ENCODE measurements at regions not wholly inside any gene's neighbourhood (a gene's known extent, or its start where the extent isn't known, plus 50 kb on each side); places are given as distances from the start of the nearest gene placed in this dataset.

GRCh38 chr13:103192511-103193135 lies 126.4 kb upstream of the SLC10A2 start:
- no peak overlapping the region for H3K4me3 ChIP-seq (ENCODE audit: low read length)
- TF ChIP-seq CTCF (conservative IDR thresholded peaks at IDR 0.05; ENCODE audit: low read depth, low read length) = no peak
- DNase-seq (ENCODE audit: low read depth) = no peak

GRCh38 chr13:103190841-103191240 lies 124.6 kb upstream of the SLC10A2 start:
- TF ChIP-seq CTCF (conservative IDR thresholded peaks at IDR 0.05; ENCODE audit: low read depth, low read length) = no peak
- no peak for DNase-seq (ENCODE audit: low read depth)
- H3K4me3 ChIP-seq (ENCODE audit: low read length) = no peak overlapping the region

- TF ChIP-seq CTCF (conservative IDR thresholded peaks at IDR 0.05; ENCODE audit: low read depth, low read length) = peak; percentile 56
- no peak overlapping the region for H3K4me3 ChIP-seq (ENCODE audit: low read length)
- DNase-seq (ENCODE audit: low read depth) = no peak
These were observed 122.6 kb upstream of the SLC10A2 start for GRCh38 chr13:103188713-103189326.

- H3K4me3 ChIP-seq (ENCODE audit: low read length) = no peak overlapping the region
- DNase-seq (ENCODE audit: low read depth) = no peak
- TF ChIP-seq CTCF (conservative IDR thresholded peaks at IDR 0.05; ENCODE audit: low read depth, low read length) = no peak
These were observed 121.5 kb upstream of the SLC10A2 start for GRCh38 chr13:103187721-103188156.

- no peak for TF ChIP-seq CTCF (conservative IDR thresholded peaks at IDR 0.05; ENCODE audit: low read depth, low read length)
- no peak for DNase-seq (ENCODE audit: low read depth)
- H3K4me3 ChIP-seq (ENCODE audit: low read length) = no peak overlapping the region
These were observed 118.2 kb upstream of the SLC10A2 start for GRCh38 chr13:103184413-103184812.

GRCh38 chr13:103178986-103179943 lies 113.0 kb upstream of the SLC10A2 start:
- no peak for TF ChIP-seq CTCF (conservative IDR thresholded peaks at IDR 0.05; ENCODE audit: low read depth, low read length)
- no peak overlapping the region for H3K4me3 ChIP-seq (ENCODE audit: low read length)
- no peak for DNase-seq (ENCODE audit: low read depth)

Data from retinal pigment epithelial cell (primary cell).